Stomach smooth muscle (tissue), 2 donors: ENCODE measurements at regions not wholly inside any gene's neighbourhood (a gene's known extent, or its start where the extent isn't known, plus 50 kb on each side); places are given as distances from the start of the nearest gene placed in this dataset.

Experiments
- H3K27ac ChIP-seq: one replicate; pipeline ENCODE4 v1.7.0; 2013; ENCODE audit warnings: mild to moderate bottlenecking, low read length, inconsistent platforms
- H3K27me3 ChIP-seq, 2 donors: one replicate each; pipeline ENCODE4 v1.7.0; 2013; ENCODE audit warnings: low read length in 2 of 2; ENCODE audit not compliant: insufficient read depth in 2 of 2, control insufficient read depth in 1 of 2
- H3K36me3 ChIP-seq, 2 donors: one replicate each; pipeline ENCODE4 v1.7.0; 2013; ENCODE audit warnings: low read length in 2 of 2; ENCODE audit not compliant: control insufficient read depth in 2 of 2, insufficient read depth in 2 of 2
- H3K4me1 ChIP-seq: one replicate; pipeline ENCODE4 v1.7.0; 2013; ENCODE audit warnings: low read length; ENCODE audit not compliant: control insufficient read depth, insufficient read depth
- H3K4me3 ChIP-seq, 2 donors: one replicate each; pipeline ENCODE4 v1.7.0; 2013; ENCODE audit warnings: low read length in 2 of 2
- H3K9ac ChIP-seq, 2 donors: one replicate each; pipeline ENCODE4 v1.7.0; 2013; ENCODE audit warnings: low read length in 2 of 2, mild to moderate bottlenecking in 1 of 2
- H3K9me3 ChIP-seq, 2 donors: one replicate each; pipeline ENCODE4 v1.7.0; 2013; ENCODE audit warnings: low read length in 2 of 2; ENCODE audit not compliant: control insufficient read depth in 2 of 2
- donor health status: healthy.
- donor health status: Pancreatic carcinoma.

- H3K4me3 ChIP-seq, result no peak overlapping the region
- no peak overlapping the region for H3K27ac ChIP-seq
- H3K4me1 ChIP-seq, result no peaks in the 10 kb centered on the region
- peaks cover 3 to 4% of the 10 kb centered on the region in 2 donors for H3K27me3 ChIP-seq
- H3K36me3 ChIP-seq, result no peaks in the 10 kb centered on the region
- no peak overlapping the region for H3K9ac ChIP-seq
- H3K9me3 ChIP-seq, result peaks cover 0 to 8% of the 10 kb centered on the region in 2 donors
Measured at GRCh38 chr12:118750666-118751065, 230.7 kb upstream of the SRRM4 start.

- Histone ChIP-seq H3K9me3 (peaks cover 0 to 8% of the 10 kb centered on the region in 2 donors), H3K27ac (no peak overlapping the region), H3K4me3 (no peak overlapping the region), H3K27me3 (peaks cover 3 to 4% of the 10 kb centered on the region in 2 donors), H3K4me1 (no peaks in the 10 kb centered on the region), H3K9ac (no peak overlapping the region), H3K36me3 (no peaks in the 10 kb centered on the region)
Measured at GRCh38 chr12:118751355-118751754, 230.0 kb upstream of the SRRM4 start.

- H3K36me3 ChIP-seq, result no peaks in the 10 kb centered on the region
Measured at GRCh38 chr12:118760623-118761022, 220.7 kb upstream of the SRRM4 start.

GRCh38 chr12:118763234-118763633, 218.1 kb upstream of the SRRM4 start:
- H3K9ac ChIP-seq, result no peak overlapping the region
- H3K4me1 ChIP-seq, result no peaks in the 10 kb centered on the region
- H3K27ac ChIP-seq, result no peak overlapping the region
- H3K9me3 ChIP-seq, result peaks cover 0 to 3% of the 10 kb centered on the region in 2 donors
- no peaks in the 10 kb centered on the region for H3K27me3 ChIP-seq
- H3K36me3 ChIP-seq, result no peaks in the 10 kb centered on the region
- H3K4me3 ChIP-seq, result no peak overlapping the region

More at GRCh38 chr12:118760623-118761022, 220.7 kb upstream of the SRRM4 start:
- H3K9me3 ChIP-seq, result peaks cover 0 to 3% of the 10 kb centered on the region in 2 donors
- no peak overlapping the region for H3K9ac ChIP-seq
- no peaks in the 10 kb centered on the region for H3K27me3 ChIP-seq
- no peak overlapping the region for H3K27ac ChIP-seq
- H3K4me3 ChIP-seq, result no peak overlapping the region
- H3K4me1 ChIP-seq, result no peaks in the 10 kb centered on the region

- H3K4me1 ChIP-seq, result no peaks in the 10 kb centered on the region
- H3K27me3 ChIP-seq, result peaks cover 6 to 29% of the 10 kb centered on the region in 2 donors
- H3K4me3 ChIP-seq, result no peak overlapping the region
- H3K9ac ChIP-seq, result no peak overlapping the region
- H3K36me3 ChIP-seq, result no peaks in the 10 kb centered on the region
- no peak overlapping the region for H3K27ac ChIP-seq
- H3K9me3 ChIP-seq, result peaks cover 5 to 15% of the 10 kb centered on the region in 2 donors
Measured at GRCh38 chr12:118773956-118774723, 207.2 kb upstream of the SRRM4 start.

- Histone ChIP-seq H3K27ac (no peak overlapping the region), H3K36me3 (no peaks in the 10 kb centered on the region), H3K9ac (no peak overlapping the region), H3K4me3 (no peak overlapping the region), H3K9me3 (peaks cover 0 to 14% of the 10 kb centered on the region in 2 donors), H3K4me1 (no peaks in the 10 kb centered on the region), H3K27me3 (peaks cover 6 to 18% of the 10 kb centered on the region in 2 donors)
Measured at GRCh38 chr12:118777504-118777903, 203.8 kb upstream of the SRRM4 start.

- H3K9ac ChIP-seq, result no peak overlapping the region
- H3K36me3 ChIP-seq, result no peaks in the 10 kb centered on the region
- H3K27me3 ChIP-seq, result peaks cover 6 to 12% of the 10 kb centered on the region in 2 donors
- peaks cover 0 to 8% of the 10 kb centered on the region in 2 donors for H3K9me3 ChIP-seq
- no peak overlapping the region for H3K27ac ChIP-seq
- H3K4me3 ChIP-seq, result no peak overlapping the region
- no peaks in the 10 kb centered on the region for H3K4me1 ChIP-seq
Measured at GRCh38 chr12:118778077-118778476, 203.3 kb upstream of the SRRM4 start.

GRCh38 chr12:118780939-118781338, 200.4 kb upstream of the SRRM4 start:
- no peaks in the 10 kb centered on the region for H3K36me3 ChIP-seq
- peaks cover 0 to 3% of the 10 kb centered on the region in 2 donors for H3K27me3 ChIP-seq
- H3K27ac ChIP-seq, result no peak overlapping the region
- peaks cover 0 to 2% of the 10 kb centered on the region in 2 donors for H3K9me3 ChIP-seq
- H3K4me1 ChIP-seq, result no peaks in the 10 kb centered on the region
- no peak overlapping the region for H3K9ac ChIP-seq
- H3K4me3 ChIP-seq, result no peak overlapping the region

GRCh38 chr12:118781692-118782091, 199.6 kb upstream of the SRRM4 start:
- Histone ChIP-seq H3K36me3 (no peaks in the 10 kb centered on the region), H3K9ac (no peak overlapping the region), H3K4me1 (no peaks in the 10 kb centered on the region), H3K9me3 (peaks cover 0 to 2% of the 10 kb centered on the region in 2 donors), H3K27me3 (peaks cover 0 to 3% of the 10 kb centered on the region in 2 donors), H3K4me3 (no peak overlapping the region), H3K27ac (no peak overlapping the region)

- peaks cover 0 to 3% of the 10 kb centered on the region in 2 donors for H3K27me3 ChIP-seq
- H3K9ac ChIP-seq, result no peak overlapping the region
- no peaks in the 10 kb centered on the region for H3K4me1 ChIP-seq
- peaks cover 0 to 2% of the 10 kb centered on the region in 2 donors for H3K9me3 ChIP-seq
- no peak overlapping the region for H3K27ac ChIP-seq
- H3K4me3 ChIP-seq, result no peak overlapping the region
- H3K36me3 ChIP-seq, result no peaks in the 10 kb centered on the region
Measured at GRCh38 chr12:118783703-118784102, 197.6 kb upstream of the SRRM4 start.

GRCh38 chr12:118790578-118790977, 190.8 kb upstream of the SRRM4 start:
- Histone ChIP-seq H3K36me3 (no peaks in the 10 kb centered on the region), H3K9ac (no peak overlapping the region), H3K27ac (no peak overlapping the region), H3K4me3 (no peak overlapping the region), H3K4me1 (no peaks in the 10 kb centered on the region), H3K9me3 (no peaks in the 10 kb centered on the region), H3K27me3 (no peaks in the 10 kb centered on the region)
